HFFc6 (cell line): ENCODE measurements at regions not wholly inside any gene's neighbourhood (a gene's known extent, or its start where the extent isn't known, plus 50 kb on each side); places are given as distances from the start of the nearest gene placed in this dataset.

Experiments used
- DNase-seq: peaks from one replicate; pipeline ENCODE4 v3.0.0-alpha.2; 2018
- H3K27ac Mint-ChIP-seq: 2 replicates; pipeline ENCODE4 v1.8.0; 2020; ENCODE audit warnings: mild to moderate bottlenecking, mixed read lengths
- H3K27me3 Mint-ChIP-seq: 2 replicates; pipeline ENCODE4 v1.8.0; 2021; ENCODE audit warnings: mild to moderate bottlenecking, moderate library complexity, mixed read lengths; ENCODE audit not compliant: insufficient read depth
- H3K36me3 Mint-ChIP-seq: 2 replicates; pipeline ENCODE4 v1.8.0; 2021; ENCODE audit warnings: low read depth, mixed read lengths
- H3K4me1 Mint-ChIP-seq: 2 replicates; pipeline ENCODE4 v1.8.0; 2020; ENCODE audit warnings: low read depth, mixed read lengths
- H3K4me3 Mint-ChIP-seq: 2 replicates; pipeline ENCODE4 v1.8.0; 2020; ENCODE audit warnings: mild to moderate bottlenecking, moderate library complexity, mixed read lengths
- H3K9me3 Mint-ChIP-seq: 2 replicates; pipeline ENCODE4 v1.8.0; 2020; ENCODE audit warnings: mild to moderate bottlenecking, mixed read lengths
- CTCF ChIP-seq: fragments of 200-600 bp; sonication (generic); IDR thresholded peaks from 2 replicates; pipeline ENCODE4 v1.5.0; 2021; ENCODE audit warnings: antibody characterized with exemption, mild to moderate bottlenecking

GRCh38 chr16:26547681-26548080 is 519.0 kb upstream of the C16orf82 start:
- H3K36me3 Mint-ChIP-seq = no peaks in the 10 kb centered on the region
- no peak overlapping the region for H3K27ac Mint-ChIP-seq
- no peaks in the 10 kb centered on the region for H3K4me1 Mint-ChIP-seq

GRCh38 chr16:26550111-26550610 is 516.6 kb upstream of the C16orf82 start:
- no peak for TF ChIP-seq CTCF
- Mint-ChIP-seq H3K36me3 (no peaks in the 10 kb centered on the region), H3K27ac (no peak overlapping the region), H3K4me1 (no peaks in the 10 kb centered on the region), H3K4me3 (no peak overlapping the region), H3K27me3 (no peaks in the 10 kb centered on the region), H3K9me3 (peaks cover 10% of the 10 kb centered on the region)
- no peak for DNase-seq

More at GRCh38 chr16:26547681-26548080, 519.0 kb upstream of the C16orf82 start:
- DNase-seq = no peak
- Mint-ChIP-seq H3K27me3 (no peaks in the 10 kb centered on the region), H3K4me3 (no peak overlapping the region), H3K9me3 (peaks cover 9% of the 10 kb centered on the region)
- no peak for TF ChIP-seq CTCF

GRCh38 chr16:26554030-26554429 is 512.7 kb upstream of the C16orf82 start:
- H3K9me3 Mint-ChIP-seq = peaks cover 15% of the 10 kb centered on the region
- no peak for DNase-seq
- no peaks in the 10 kb centered on the region for H3K36me3 Mint-ChIP-seq
- H3K27ac Mint-ChIP-seq = no peak overlapping the region
- no peaks in the 10 kb centered on the region for H3K27me3 Mint-ChIP-seq
- TF ChIP-seq CTCF = no peak
- H3K4me1 Mint-ChIP-seq = no peaks in the 10 kb centered on the region
- H3K4me3 Mint-ChIP-seq = no peak overlapping the region

- no peak for DNase-seq
- Mint-ChIP-seq H3K27ac (no peak overlapping the region), H3K4me1 (no peaks in the 10 kb centered on the region), H3K4me3 (no peak overlapping the region), H3K27me3 (no peaks in the 10 kb centered on the region; the same call in 1 of the 2 replicates), H3K36me3 (no peaks in the 10 kb centered on the region), H3K9me3 (peaks cover 28% of the 10 kb centered on the region)
- TF ChIP-seq CTCF = no peak
Measured at GRCh38 chr16:26561303-26561702, 505.4 kb upstream of the C16orf82 start.

GRCh38 chr16:26563018-26563417 is 503.7 kb upstream of the C16orf82 start:
- no peak overlapping the region for H3K27ac Mint-ChIP-seq
- peaks cover 28% of the 10 kb centered on the region for H3K9me3 Mint-ChIP-seq
- H3K27me3 Mint-ChIP-seq = no peaks in the 10 kb centered on the region; the same call in 1 of the 2 replicates
- H3K36me3 Mint-ChIP-seq = no peaks in the 10 kb centered on the region
- no peak for DNase-seq
- no peak overlapping the region for H3K4me3 Mint-ChIP-seq
- TF ChIP-seq CTCF = no peak
- no peaks in the 10 kb centered on the region for H3K4me1 Mint-ChIP-seq

GRCh38 chr16:26567356-26567755 is 499.4 kb upstream of the C16orf82 start:
- Mint-ChIP-seq H3K27me3 (no peaks in the 10 kb centered on the region; the same call in 1 of the 2 replicates), H3K9me3 (peaks cover 21% of the 10 kb centered on the region), H3K4me3 (no peak overlapping the region), H3K36me3 (no peaks in the 10 kb centered on the region), H3K4me1 (no peaks in the 10 kb centered on the region), H3K27ac (no peak overlapping the region)
- DNase-seq = no peak
- TF ChIP-seq CTCF = no peak
